Testis (tissue), 2 donors: ENCODE measurements at regions not wholly inside any gene's neighbourhood (a gene's known extent, or its start where the extent isn't known, plus 50 kb on each side); places are given as distances from the start of the nearest gene placed in this dataset.

Source experiments
- CTCF ChIP-seq, 3 experiments: fragments of 450-650 bp in 2 of 3; fragments of 200-600 bp in 1 of 3; sonication (generic) in 1 of 3; IDR thresholded peaks; one replicate each; pipeline ENCODE4 v1.5.1; 2016 to 2019; ENCODE audit warnings: antibody characterized with exemption in 3 of 3, mild to moderate bottlenecking in 2 of 3, moderate library complexity in 1 of 3
- POLR2A ChIP-seq: fragments of 450-650 bp; IDR thresholded peaks from one replicate; pipeline ENCODE4 v1.6.1; 2017; ENCODE audit warnings: antibody characterized with exemption, mild to moderate bottlenecking, moderate library complexity

GRCh38 chr1:165011186-165011585, 345.3 kb downstream of the LMX1A start:
- TF ChIP-seq POLR2A (no peak), CTCF (IDR thresholded peaks at IDR 0.05) (no peak)
